Frontal cortex (tissue), 3 donors: ENCODE measurements at regions not wholly inside any gene's neighbourhood (a gene's known extent, or its start where the extent isn't known, plus 50 kb on each side); places are given as distances from the start of the nearest gene placed in this dataset.
"Not testable (repeated sequence)": the region's sequence is repeated elsewhere in the genome, so short reads cannot be mapped to it uniquely, and the experiment has no call there.

Experiments
- DNase-seq, 2 donors: peaks; one replicate each; pipeline ENCODE4 v3.0.0; 2012; ENCODE audit warnings: low spot score in 2 of 2
- FAIRE-seq: peaks from 2 replicates; lab custom pipeline; 2012; peaks lifted over from hg19 to GRCh38; lab: Jason Lieb, UNC
- donor health status: control.
- donor health status: control.
- donor health status: control.

DNA sequence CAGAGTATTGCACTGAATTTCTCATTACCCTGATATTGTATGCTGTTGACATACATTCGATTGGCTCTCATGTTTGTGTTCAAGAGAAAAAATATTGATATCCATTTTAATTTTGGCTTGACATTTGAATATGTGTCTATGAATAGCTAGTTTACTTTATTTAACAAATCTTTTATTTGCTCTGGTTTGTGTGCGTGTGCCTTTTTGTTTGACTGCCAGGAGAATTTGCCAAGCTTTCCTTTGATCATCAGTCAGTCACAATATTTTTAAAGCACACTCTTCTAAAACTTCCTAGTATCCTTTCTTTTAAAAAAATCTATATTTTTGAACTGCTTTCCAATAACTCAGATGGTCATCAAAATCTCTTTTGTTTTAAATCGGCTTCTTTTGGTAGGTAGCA lies 179.3 kb upstream of the FLRT2 start:
- FAIRE-seq = no peak
- no peak for DNase-seq

GRCh38 chr14:85352588-85352987 lies 177.4 kb upstream of the FLRT2 start:
- not testable (repeated sequence) for DNase-seq, FAIRE-seq

DNA sequence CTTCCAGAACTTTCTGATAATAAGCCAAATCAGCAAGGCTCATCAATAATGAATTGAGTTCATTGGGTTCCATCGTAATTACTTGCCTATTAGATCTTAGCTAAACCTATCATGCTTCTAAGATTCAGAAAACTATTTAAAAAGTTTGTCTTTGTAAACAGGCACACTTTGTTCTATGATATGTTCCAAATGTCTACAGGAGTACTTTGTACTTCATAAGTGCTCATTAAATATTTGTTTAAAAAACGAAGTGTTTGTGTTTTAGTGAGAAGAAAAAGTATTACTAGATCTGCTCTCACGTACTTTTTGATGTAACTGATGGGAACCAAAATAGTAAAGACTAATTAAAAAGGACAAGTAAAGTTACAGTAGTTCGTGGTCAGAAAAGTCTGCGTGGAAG lies 172.8 kb upstream of the FLRT2 start:
- FAIRE-seq (no peak), DNase-seq (no peak)

GRCh38 chr14:85358136-85358785 lies 171.7 kb upstream of the FLRT2 start:
- FAIRE-seq (no peak), DNase-seq (no peak)

GRCh38 chr14:85359505-85359904 lies 170.4 kb upstream of the FLRT2 start:
- no peak for DNase-seq
- FAIRE-seq = no peak

DNA sequence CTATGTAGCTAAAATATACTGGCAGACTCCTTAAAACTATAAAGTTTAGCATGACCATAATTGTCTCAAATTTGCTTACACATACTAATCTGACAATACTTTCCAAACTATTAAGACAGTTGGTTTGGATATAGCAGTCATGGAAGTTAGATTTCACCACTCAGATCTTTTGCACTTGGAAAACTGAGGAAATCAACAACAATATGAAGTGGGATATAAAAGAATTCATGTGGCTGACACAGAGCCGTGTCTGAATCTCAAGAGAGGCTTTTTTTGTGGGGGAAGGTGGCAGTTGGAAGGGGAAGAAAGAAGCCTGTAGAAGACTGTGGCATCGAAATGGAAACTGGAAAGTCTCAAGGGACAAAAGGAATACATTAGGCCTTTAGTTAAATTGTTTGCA lies 166.6 kb upstream of the FLRT2 start:
- no peak for FAIRE-seq

GRCh38 chr14:85366226-85366625 lies 163.7 kb upstream of the FLRT2 start:
- no peak for FAIRE-seq
- no peak for DNase-seq

More for the DNA sequence above, 166.6 kb upstream of the FLRT2 start:
- DNase-seq = no peak

GRCh38 chr14:85380881-85381280 lies 149.1 kb upstream of the FLRT2 start:
- DNase-seq (no peak), FAIRE-seq (no peak)

GRCh38 chr14:85382341-85382740 lies 147.6 kb upstream of the FLRT2 start:
- no peak for FAIRE-seq
- DNase-seq = no peak

GRCh38 chr14:85387181-85387580 lies 142.8 kb upstream of the FLRT2 start:
- no peak for FAIRE-seq
- DNase-seq = no peak

DNA sequence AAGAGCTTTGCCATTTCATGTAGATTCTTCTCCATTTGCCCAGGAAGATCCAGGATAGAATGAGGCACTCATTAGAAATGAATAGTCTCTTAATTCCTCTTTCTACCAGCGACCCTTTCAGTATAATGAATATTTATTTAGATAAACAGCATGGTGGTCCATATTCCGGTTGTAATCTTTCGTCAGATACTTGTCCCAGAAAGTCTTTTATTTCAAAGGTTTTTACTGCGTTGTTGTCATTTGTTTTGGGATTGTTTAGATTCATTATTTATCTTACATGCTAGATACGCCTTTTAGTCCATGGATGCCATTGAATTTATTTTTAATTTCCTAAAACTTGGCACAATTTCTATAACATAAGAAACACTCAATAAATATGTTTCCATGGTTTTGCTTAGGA lies 139.7 kb upstream of the FLRT2 start:
- DNase-seq (no peak), FAIRE-seq (no peak)

DNA sequence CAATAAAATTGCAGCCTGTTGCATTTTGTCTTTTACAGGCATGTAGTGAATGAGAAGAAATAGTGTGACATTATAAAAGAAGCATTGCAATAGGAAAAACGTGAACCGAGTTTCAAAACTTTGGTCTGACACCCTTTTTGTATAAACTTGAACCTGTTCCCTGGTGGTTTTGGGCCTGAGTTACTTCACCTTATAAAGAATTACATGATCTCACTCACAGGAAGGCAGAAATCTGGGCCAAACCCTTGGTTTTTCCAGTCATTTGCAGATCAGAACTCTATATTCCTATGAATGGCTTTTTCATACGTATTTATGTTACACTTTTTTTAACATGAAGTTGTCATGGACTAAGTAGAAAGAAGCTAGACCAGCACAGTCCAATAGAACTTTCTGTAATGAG lies 138.5 kb upstream of the FLRT2 start:
- DNase-seq = no peak
- FAIRE-seq = no peak

DNA sequence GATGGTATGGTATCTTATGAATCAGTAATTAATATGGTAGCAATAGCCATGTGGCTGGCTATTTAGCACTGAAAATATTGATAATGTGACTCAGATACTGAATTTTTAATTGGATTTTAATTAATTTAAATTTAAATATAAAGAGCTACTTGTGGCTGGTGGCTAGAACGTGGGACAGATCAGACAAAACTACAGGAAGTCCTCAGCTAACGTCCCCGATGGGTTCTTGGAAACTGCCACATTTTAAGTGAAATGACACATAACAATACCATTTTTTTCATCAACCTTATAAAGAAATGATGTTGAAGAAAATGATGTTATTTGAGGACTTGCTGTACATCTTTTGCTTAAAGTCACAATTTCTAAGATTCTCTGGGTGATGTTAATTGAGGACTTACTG lies 138.1 kb upstream of the FLRT2 start:
- DNase-seq (no peak), FAIRE-seq (no peak)

GRCh38 chr14:85399186-85399585 lies 130.8 kb upstream of the FLRT2 start:
- DNase-seq (no peak), FAIRE-seq (no peak)

DNA sequence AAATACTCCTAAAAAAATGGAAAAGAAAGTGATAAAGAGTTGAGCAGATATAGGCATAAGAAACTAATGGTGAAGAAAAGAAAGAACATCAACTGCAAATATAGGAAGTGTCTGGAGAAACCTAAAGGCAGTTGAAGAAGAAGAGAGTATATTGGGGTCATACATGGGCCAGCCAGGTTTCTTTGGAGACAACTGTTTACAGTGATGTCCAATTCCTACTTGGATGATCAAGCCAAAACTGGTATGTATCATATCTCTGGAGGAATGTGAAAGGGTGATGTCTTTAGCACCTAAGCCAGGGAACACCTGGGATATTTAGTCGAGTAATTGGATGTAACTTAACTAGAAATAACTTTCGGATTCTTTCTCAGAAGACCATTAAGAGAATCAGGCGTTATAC lies 129.3 kb upstream of the FLRT2 start:
- DNase-seq (no peak), FAIRE-seq (no peak)

GRCh38 chr14:85401384-85401783 lies 128.6 kb upstream of the FLRT2 start:
- DNase-seq (no peak), FAIRE-seq (no peak)

DNA sequence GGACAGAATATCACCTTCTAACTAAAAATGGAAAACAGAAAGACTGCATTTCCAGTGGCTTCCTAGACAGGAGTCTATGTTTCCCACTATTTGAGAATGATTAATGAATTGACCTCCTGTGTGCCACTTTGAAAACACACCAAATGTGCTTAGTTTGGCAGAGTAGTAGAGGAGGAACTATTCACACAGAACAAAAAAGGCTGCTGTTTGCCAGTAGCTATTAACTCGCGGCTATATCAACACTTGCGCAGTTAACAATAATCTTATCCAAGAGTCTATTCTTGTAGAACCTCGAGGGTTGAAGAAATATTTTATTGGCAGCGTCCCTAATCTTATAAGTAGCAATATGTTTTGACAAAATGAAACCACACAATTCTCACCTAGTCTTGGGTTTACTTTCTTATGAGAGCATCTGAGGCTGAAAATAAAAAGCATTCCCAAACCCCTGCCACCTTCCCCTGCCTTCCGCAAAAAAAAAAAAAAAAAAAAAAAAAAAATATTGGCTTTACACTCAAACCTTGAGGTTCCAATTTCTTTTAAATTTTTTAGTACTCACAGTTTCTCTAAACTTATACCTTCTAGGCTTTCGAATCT lies 127.3 kb upstream of the FLRT2 start:
- no peak for FAIRE-seq
- DNase-seq = no peak

- DNase-seq (no peak), FAIRE-seq (no peak)
Observed at GRCh38 chr14:85409481-85410210, 120.3 kb upstream of the FLRT2 start.

DNA sequence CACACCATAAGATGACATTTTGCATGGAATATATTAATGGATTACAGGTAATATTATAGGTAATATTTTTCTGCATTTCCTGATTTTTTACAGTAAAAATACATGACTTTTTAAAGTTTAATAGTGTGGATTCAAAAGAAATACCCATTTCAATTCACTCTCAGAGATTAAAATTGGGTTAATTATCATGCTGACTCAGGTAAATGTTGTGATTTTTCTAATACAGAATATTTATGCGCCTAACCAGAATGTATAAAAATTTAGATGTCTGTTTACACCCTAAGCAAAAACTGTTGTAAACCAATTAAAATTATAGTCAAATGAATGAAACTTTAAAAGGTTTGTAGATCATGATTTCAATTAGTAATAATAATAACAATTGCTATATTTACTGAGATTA lies 117.2 kb upstream of the FLRT2 start:
- DNase-seq (no peak), FAIRE-seq (no peak)

DNA sequence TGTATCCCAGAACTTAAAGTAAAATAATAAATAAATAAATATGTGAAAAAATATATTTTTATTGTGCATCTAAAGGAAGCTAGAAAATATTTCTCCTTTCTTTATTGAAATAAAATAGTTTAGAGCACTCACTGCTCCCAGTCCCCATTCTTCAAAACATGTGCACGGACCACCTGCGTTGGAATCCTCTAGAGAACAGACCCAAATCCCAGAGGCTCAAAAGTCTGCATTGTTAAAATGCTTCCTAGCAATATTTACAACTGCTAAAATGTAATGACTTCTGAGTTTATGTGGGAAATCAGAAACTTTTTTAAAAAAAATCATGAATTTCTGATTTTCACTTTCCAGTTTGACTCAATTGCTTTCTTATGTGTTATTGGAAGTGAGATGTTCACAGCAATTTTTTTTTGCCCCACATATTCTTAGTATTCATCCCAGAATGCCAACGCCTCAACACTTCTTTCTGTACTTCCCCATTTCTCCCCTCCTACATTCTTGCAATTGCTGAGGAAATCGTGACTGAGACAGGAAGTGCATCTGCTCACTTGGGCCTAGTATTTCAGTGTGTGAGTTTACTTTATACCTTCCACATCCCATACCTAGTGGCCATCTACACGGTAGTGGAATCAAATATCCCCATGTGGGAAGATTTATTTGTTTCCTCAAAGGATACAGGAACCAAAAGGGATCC lies 116.0 kb upstream of the FLRT2 start:
- no peak for FAIRE-seq
- DNase-seq = no peak
